Peyer's patch (tissue), 4 donors: ENCODE measurements at regions not wholly inside any gene's neighbourhood (a gene's known extent, or its start where the extent isn't known, plus 50 kb on each side); places are given as distances from the start of the nearest gene placed in this dataset.

Experiments
- DNase-seq, 3 donors: peaks; one replicate each; pipeline ENCODE4 v3.0.0-alpha.2; 2017 to 2019
- H3K27ac ChIP-seq, 4 donors: fragments of 200-600 bp; sonication (generic); one replicate each; pipeline ENCODE4 v1.5.1; 2016 to 2019
- H3K27me3 ChIP-seq, 2 donors: fragments of 200-600 bp; sonication (generic); one replicate each; pipeline ENCODE4 v1.5.1; 2019
- H3K36me3 ChIP-seq, 3 donors: fragments of 200-600 bp; sonication (generic); one replicate each; pipeline ENCODE4 v1.5.1; 2016 to 2019
- H3K4me1 ChIP-seq, 4 donors: fragments of 200-600 bp; sonication (generic); one replicate each; pipeline ENCODE4 v1.5.1; 2016 to 2019
- H3K4me3 ChIP-seq, 4 donors: fragments of 200-600 bp; sonication (generic); 1 replicate in 3 of 4; 2 replicates in 1 of 4; pipeline ENCODE4 v1.5.1; 2016 to 2019; ENCODE audit warnings: mild to moderate bottlenecking in 1 of 4
- H3K9me3 ChIP-seq, 4 donors: fragments of 200-600 bp; sonication (generic); one replicate each; pipeline ENCODE4 v1.5.1; 2016 to 2019; ENCODE audit warnings: mild to moderate bottlenecking in 1 of 4
- CTCF ChIP-seq, 6 experiments: fragments of 450-650 bp in 4 of 6; fragments of 200-600 bp in 2 of 6; sonication (generic) in 1 of 6; IDR thresholded peaks; one replicate each; pipeline ENCODE4 v1.5.1; 2017 to 2019; ENCODE audit warnings: antibody characterized with exemption in 6 of 6, mild to moderate bottlenecking in 3 of 6, moderate library complexity in 1 of 6
- POLR2A ChIP-seq, 2 donors: fragments of 450-650 bp; IDR thresholded peaks; one replicate each; pipeline ENCODE4 v1.5.1; 2017; ENCODE audit warnings: antibody characterized with exemption in 2 of 2, mild to moderate bottlenecking in 2 of 2, moderate library complexity in 2 of 2

DNA sequence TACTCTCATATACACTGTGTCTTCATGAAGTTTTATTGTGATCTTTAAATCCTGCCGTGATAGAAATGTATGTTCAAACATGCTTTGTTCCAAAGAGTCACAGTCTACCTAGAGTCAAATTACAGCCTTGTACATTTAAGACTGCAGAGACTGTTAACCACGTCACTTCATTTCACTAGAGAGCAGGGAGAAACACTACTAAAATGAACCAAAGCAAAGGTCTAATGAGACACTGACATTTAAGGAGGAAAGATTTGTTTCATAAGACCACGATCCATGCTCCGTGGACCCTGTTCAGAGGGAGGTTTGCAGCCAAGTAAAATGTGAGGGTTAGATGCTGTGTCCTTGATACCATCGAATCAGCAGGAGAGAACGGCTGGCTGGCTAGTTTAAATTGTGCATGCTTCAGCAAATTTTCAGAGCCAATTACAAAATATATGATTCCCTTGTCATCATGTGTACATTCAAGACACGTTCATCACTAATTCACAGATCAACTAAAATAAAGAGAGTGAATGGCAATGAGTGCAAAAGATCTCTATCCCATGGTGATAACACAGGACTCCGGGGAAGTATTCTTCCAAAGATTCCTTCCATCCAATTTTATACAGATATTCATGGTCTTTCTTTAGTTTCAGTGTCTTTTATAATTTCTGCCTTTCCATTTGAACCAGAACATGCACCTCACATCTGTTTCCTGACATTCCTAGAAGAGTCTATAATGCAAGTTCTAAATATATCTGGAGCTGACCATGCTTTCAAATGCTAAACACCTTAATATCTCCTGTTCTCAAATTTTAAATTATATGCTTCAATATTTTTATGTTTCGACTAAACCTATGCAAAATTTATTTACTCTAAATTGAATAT is 960.9 kb upstream of the FAT3 start:
- Histone ChIP-seq H3K4me1 (no peaks in the 10 kb centered on the region), H3K4me3 (no peak overlapping the region), H3K9me3 (no peaks in the 10 kb centered on the region), H3K36me3 (no peaks in the 10 kb centered on the region), H3K27ac (no peak overlapping the region), H3K27me3 (no peaks in the 10 kb centered on the region)
- no peak for DNase-seq
- TF ChIP-seq CTCF (IDR thresholded peaks at IDR 0.05) (no peak), POLR2A (IDR thresholded peaks at IDR 0.05) (no peak)

DNA sequence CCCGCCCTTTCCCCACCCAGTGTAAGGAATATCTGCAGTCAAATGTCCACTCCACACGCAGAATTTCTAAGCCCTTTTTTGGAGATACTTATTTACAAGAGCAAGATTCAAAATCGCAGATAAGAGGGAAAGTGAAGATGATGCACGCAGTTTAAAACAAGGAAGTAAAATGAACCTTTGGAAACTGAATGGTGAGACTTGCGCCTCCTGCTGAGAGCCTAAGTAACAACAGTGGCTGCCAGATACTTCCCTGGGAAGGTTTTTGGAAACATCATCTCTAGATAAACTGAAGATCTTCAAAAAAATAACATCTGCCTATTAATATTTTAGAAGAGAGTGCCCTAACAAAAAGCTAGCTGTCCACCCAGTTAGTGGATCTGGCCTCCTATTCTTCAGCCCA is 963.1 kb upstream of the FAT3 start:
- no peak overlapping the region for H3K4me3 ChIP-seq
- H3K36me3 ChIP-seq: no peaks in the 10 kb centered on the region
- no peaks in the 10 kb centered on the region for H3K27me3 ChIP-seq
- no peaks in the 10 kb centered on the region for H3K9me3 ChIP-seq
- no peaks in the 10 kb centered on the region for H3K4me1 ChIP-seq
- no peak for TF ChIP-seq CTCF (IDR thresholded peaks at IDR 0.05)
- TF ChIP-seq POLR2A (IDR thresholded peaks at IDR 0.05): no peak
- DNase-seq: no peak
- H3K27ac ChIP-seq: no peak overlapping the region

- no peak for TF ChIP-seq CTCF (IDR thresholded peaks at IDR 0.05)
- TF ChIP-seq POLR2A (IDR thresholded peaks at IDR 0.05): no peak
- no peak for DNase-seq
- Histone ChIP-seq H3K36me3 (no peaks in the 10 kb centered on the region), H3K4me1 (no peaks in the 10 kb centered on the region), H3K9me3 (no peaks in the 10 kb centered on the region), H3K27me3 (no peaks in the 10 kb centered on the region), H3K27ac (no peak overlapping the region), H3K4me3 (no peak overlapping the region)
Observed at GRCh38 chr11:91258876-91259275, 965.7 kb upstream of the FAT3 start.

DNA sequence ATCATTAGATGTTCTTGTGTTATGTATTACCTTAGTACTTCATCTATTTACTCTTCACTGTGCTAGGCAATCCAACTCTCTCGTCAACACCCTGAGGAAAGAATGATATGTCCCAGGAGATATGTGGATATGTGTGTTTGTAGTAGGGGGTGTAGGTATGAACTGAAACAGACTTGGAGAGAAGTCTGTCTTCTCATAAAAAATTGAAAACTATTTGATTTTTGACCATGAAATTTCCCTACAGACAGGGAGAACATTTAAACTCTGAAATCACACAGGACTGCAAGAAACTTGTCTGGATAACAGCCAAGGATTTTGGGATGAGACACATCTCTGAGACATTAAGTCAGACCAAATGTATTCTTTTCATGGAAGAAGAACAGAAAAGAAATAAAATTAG is 967.0 kb upstream of the FAT3 start:
- Histone ChIP-seq H3K4me1 (no peaks in the 10 kb centered on the region), H3K36me3 (no peaks in the 10 kb centered on the region), H3K4me3 (no peak overlapping the region), H3K27ac (no peak overlapping the region), H3K27me3 (no peaks in the 10 kb centered on the region), H3K9me3 (no peaks in the 10 kb centered on the region)
- DNase-seq: no peak
- TF ChIP-seq CTCF (IDR thresholded peaks at IDR 0.05) (no peak), POLR2A (IDR thresholded peaks at IDR 0.05) (no peak)

DNA sequence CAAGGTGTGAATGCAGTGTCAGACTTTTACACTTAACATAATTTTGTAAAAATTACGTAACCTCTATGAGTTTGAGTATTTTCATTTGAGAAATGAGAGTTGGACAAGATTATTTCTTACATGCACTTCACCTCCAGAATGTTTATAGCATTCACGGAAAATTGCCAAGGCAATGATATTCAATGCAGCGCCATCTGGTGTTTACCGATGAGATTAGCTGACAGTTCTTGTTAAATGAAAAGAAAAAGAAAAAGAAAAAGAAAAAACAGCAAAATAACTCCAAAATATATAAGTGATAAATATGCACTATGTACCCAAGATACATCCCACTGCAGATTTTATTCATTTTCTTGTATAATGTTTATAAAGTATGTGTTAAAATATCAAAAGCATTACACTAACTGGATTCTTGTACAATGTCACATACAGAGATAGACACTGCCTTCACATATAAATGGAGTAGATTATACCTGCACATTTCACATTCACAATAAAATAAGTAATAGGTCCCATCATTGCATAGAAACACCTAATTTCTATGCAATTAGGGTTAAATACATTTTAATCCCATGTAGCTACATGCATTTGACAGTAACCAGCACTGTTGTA is 976.3 kb upstream of the FAT3 start:
- no peak for DNase-seq
- Histone ChIP-seq H3K9me3 (no peaks in the 10 kb centered on the region), H3K4me3 (no peak overlapping the region), H3K27ac (no peak overlapping the region), H3K36me3 (no peaks in the 10 kb centered on the region), H3K4me1 (no peaks in the 10 kb centered on the region), H3K27me3 (no peaks in the 10 kb centered on the region)
- TF ChIP-seq CTCF (IDR thresholded peaks at IDR 0.05) (peak in 4 of 6 experiments; percentile 24 to 36 (median 31)), POLR2A (IDR thresholded peaks at IDR 0.05) (no peak)
